HepG2 (cell line): ENCODE measurements at regions not wholly inside any gene's neighbourhood (a gene's known extent, or its start where the extent isn't known, plus 50 kb on each side); places are given as distances from the start of the nearest gene placed in this dataset.

Experiments
- ARID3A ChIP-seq: IDR thresholded peaks from 2 replicates; pipeline ENCODE4 v1.6.1; 2012; ENCODE audit warnings: low read depth, low read length, improper control_type of control experiment
- CEBPZ ChIP-seq: IDR thresholded peaks from 2 replicates; pipeline ENCODE4 v1.6.1; 2012; ENCODE audit warnings: low read length, improper control_type of control experiment
- CERS6 ChIP-seq: sonication (generic); formaldehyde crosslinking; IDR thresholded peaks from 2 replicates; pipeline ENCODE4 v1.5.0; 2020; ENCODE audit warnings: missing genetic modification reagents
- DZIP1 ChIP-seq: sonication (generic); formaldehyde crosslinking; IDR thresholded peaks from 2 replicates; pipeline ENCODE4 v1.5.0; 2020; ENCODE audit warnings: mild to moderate bottlenecking, missing genetic modification reagents
- ISX ChIP-seq: sonication (generic); formaldehyde crosslinking; conservative IDR thresholded peaks from 2 replicates; pipeline ENCODE4 v1.5.0; 2020; ENCODE audit warnings: missing genetic modification reagents
- MBD4 ChIP-seq: IDR thresholded peaks from 2 replicates; pipeline ENCODE4 v1.6.1; 2012; ENCODE audit warnings: low read length, inconsistent platforms, borderline replicate concordance
- SMAD1 ChIP-seq: sonication (generic); formaldehyde crosslinking; IDR thresholded peaks from 2 replicates; pipeline ENCODE4 v1.4.0; 2020; ENCODE audit warnings: missing genetic modification reagents, low read depth, mild to moderate bottlenecking, borderline replicate concordance
- TIGD3 ChIP-seq: sonication (generic); formaldehyde crosslinking; IDR thresholded peaks from 2 replicates; pipeline ENCODE4 v1.5.1; 2020; ENCODE audit warnings: mild to moderate bottlenecking, missing genetic modification reagents, borderline replicate concordance
- TOPORS ChIP-seq: sonication (generic); formaldehyde crosslinking; IDR thresholded peaks from 2 replicates; pipeline ENCODE4 v1.8.0; 2023; ENCODE audit warnings: mild to moderate bottlenecking, missing genetic modification reagents
- ZBTB20 ChIP-seq: sonication (generic); formaldehyde crosslinking; IDR thresholded peaks from 2 replicates; pipeline ENCODE4 v1.8.1; 2023; ENCODE audit warnings: missing genetic modification reagents, low read depth, mild to moderate bottlenecking, borderline replicate concordance
- ZMAT3 ChIP-seq: sonication (generic); formaldehyde crosslinking; conservative IDR thresholded peaks from 2 replicates; pipeline ENCODE4 v1.7.0; 2021; ENCODE audit warnings: missing genetic modification reagents
- ZNF512B ChIP-seq: sonication (generic); formaldehyde crosslinking; IDR thresholded peaks from 2 replicates; pipeline ENCODE4 v1.5.1; 2020; ENCODE audit warnings: missing genetic modification reagents, mild to moderate bottlenecking, borderline replicate concordance

GRCh38 chr21:43311301-43311817, 115.6 kb downstream of the SIK1 start (continued):
- TF ChIP-seq TIGD3 (CRISPR knock-in tag): no peak
- no peak for TF ChIP-seq MBD4
- no peak for TF ChIP-seq ZNF512B (CRISPR knock-in tag)
- TF ChIP-seq TOPORS: no peak
- TF ChIP-seq ARID3A: no peak
- TF ChIP-seq ZMAT3 (CRISPR knock-in tag): no peak
- no peak for TF ChIP-seq CEBPZ
- no peak for TF ChIP-seq CERS6
- no peak for TF ChIP-seq SMAD1 (CRISPR knock-in tag)
- 0 out of 2 replicates have a peak, but pooled peaks have one; percentile 46 for TF ChIP-seq ZBTB20
- no peak for TF ChIP-seq DZIP1
- TF ChIP-seq ISX: no peak
